HG03342 (cell line): ENCODE measurements at regions not wholly inside any gene's neighbourhood (a gene's known extent, or its start where the extent isn't known, plus 50 kb on each side); places are given as distances from the start of the nearest gene placed in this dataset.
"Not testable (repeated sequence)": the region's sequence is repeated elsewhere in the genome, so short reads cannot be mapped to it uniquely, and the experiment has no call there.

ENCODE experiments used
- ATAC-seq: cut with Tn5 transposase; IDR thresholded peaks from one replicate; pipeline ENCODE4 v1.9.1; 2021; ENCODE audit warnings: mild to moderate bottlenecking, moderate library complexity; ENCODE audit not compliant: unreplicated experiment

GRCh38 chr21:36591326-36591970 lies 107.5 kb upstream of the SIM2 start:
- no peak for ATAC-seq

GRCh38 chr21:36596174-36596573 lies 102.7 kb upstream of the SIM2 start:
- ATAC-seq = no peak

- ATAC-seq = no peak
Measured at GRCh38 chr21:36601362-36601761, 97.6 kb upstream of the SIM2 start.

GRCh38 chr21:36602735-36603134 lies 96.2 kb upstream of the SIM2 start:
- ATAC-seq = no peak

- no peak for ATAC-seq
Measured at GRCh38 chr21:36603221-36603620, 95.7 kb upstream of the SIM2 start.

- ATAC-seq = no peak
Measured at GRCh38 chr21:36605426-36605825, 93.5 kb upstream of the SIM2 start.

GRCh38 chr21:36606287-36606982 lies 92.5 kb upstream of the SIM2 start:
- no peak for ATAC-seq

GRCh38 chr21:36606983-36607325 lies 92.0 kb upstream of the SIM2 start:
- ATAC-seq = no peak

GRCh38 chr21:36608041-36608896 lies 90.6 kb upstream of the SIM2 start:
- ATAC-seq = no peak

- ATAC-seq = no peak
Measured at GRCh38 chr21:36608897-36609225, 90.1 kb upstream of the SIM2 start.

GRCh38 chr21:36609654-36610053 lies 89.3 kb upstream of the SIM2 start:
- no peak for ATAC-seq

GRCh38 chr21:36610201-36610600 lies 88.7 kb upstream of the SIM2 start:
- no peak for ATAC-seq

- ATAC-seq = no peak
Measured at GRCh38 chr21:36610935-36611334, 88.0 kb upstream of the SIM2 start.

- ATAC-seq = no peak
Measured at GRCh38 chr21:36611379-36611778, 87.5 kb upstream of the SIM2 start.

- no peak for ATAC-seq
Measured at GRCh38 chr21:36613059-36613458, 85.9 kb upstream of the SIM2 start.

- no peak for ATAC-seq
Measured at GRCh38 chr21:36613554-36613953, 85.4 kb upstream of the SIM2 start.

- no peak for ATAC-seq
Measured at GRCh38 chr21:36615274-36615964, 83.5 kb upstream of the SIM2 start.

- not testable (repeated sequence) for ATAC-seq
Measured at GRCh38 chr21:36616773-36617172, 82.1 kb upstream of the SIM2 start.

- not testable (repeated sequence) for ATAC-seq
Measured at GRCh38 chr21:36621794-36622193, 77.1 kb upstream of the SIM2 start.

- no peak for ATAC-seq
Measured at GRCh38 chr21:36624105-36624504, 74.8 kb upstream of the SIM2 start.

- no peak for ATAC-seq
Measured at GRCh38 chr21:36626791-36627190, 72.1 kb upstream of the SIM2 start.
